SH-SY5Y (cell line): ENCODE measurements at regions not wholly inside any gene's neighbourhood (a gene's known extent, or its start where the extent isn't known, plus 50 kb on each side); places are given as distances from the start of the nearest gene placed in this dataset.

Source experiments
- GATA2 ChIP-seq: IDR thresholded peaks from 2 replicates; pipeline ENCODE4 v1.6.1; 2011; ENCODE audit warnings: mild to moderate bottlenecking, low read depth, low read length
- GATA3 ChIP-seq: IDR thresholded peaks from 2 replicates; pipeline ENCODE4 v1.6.1; 2011; ENCODE audit warnings: low read depth, mild to moderate bottlenecking, low read length, moderate library complexity

- no peak for TF ChIP-seq GATA3
- no peak for TF ChIP-seq GATA2
Measured at GRCh38 chr18:75868031-75868430, 440.5 kb upstream of the SMIM21 start.

GRCh38 chr18:75865639-75866038 lies 438.1 kb upstream of the SMIM21 start:
- TF ChIP-seq GATA3 (no peak), GATA2 (no peak)

- TF ChIP-seq GATA2 (no peak), GATA3 (no peak)
Measured at GRCh38 chr18:75864816-75865215, 437.3 kb upstream of the SMIM21 start.

GRCh38 chr18:75863696-75864095 lies 436.2 kb upstream of the SMIM21 start:
- TF ChIP-seq GATA3 (no peak), GATA2 (no peak)

GRCh38 chr18:75862458-75862857 lies 435.0 kb upstream of the SMIM21 start:
- TF ChIP-seq GATA3 (no peak), GATA2 (no peak)

GRCh38 chr18:75860166-75860565 lies 432.7 kb upstream of the SMIM21 start:
- TF ChIP-seq GATA3 (no peak), GATA2 (no peak)

- TF ChIP-seq GATA3, result no peak
- TF ChIP-seq GATA2, result no peak
Measured at GRCh38 chr18:75859533-75859932, 432.0 kb upstream of the SMIM21 start.

GRCh38 chr18:75858754-75859153 lies 431.3 kb upstream of the SMIM21 start:
- no peak for TF ChIP-seq GATA3
- TF ChIP-seq GATA2, result no peak

GRCh38 chr18:75857558-75857957 lies 430.1 kb upstream of the SMIM21 start:
- TF ChIP-seq GATA3 (no peak), GATA2 (no peak)

- TF ChIP-seq GATA3 (no peak), GATA2 (no peak)
Measured at GRCh38 chr18:75854808-75855207, 427.3 kb upstream of the SMIM21 start.

GRCh38 chr18:75854174-75854573 lies 426.7 kb upstream of the SMIM21 start:
- TF ChIP-seq GATA2 (no peak), GATA3 (no peak)

- no peak for TF ChIP-seq GATA2
- TF ChIP-seq GATA3, result no peak
Measured at GRCh38 chr18:75846321-75846720, 418.8 kb upstream of the SMIM21 start.

GRCh38 chr18:75845413-75845812 lies 417.9 kb upstream of the SMIM21 start:
- TF ChIP-seq GATA3 (no peak), GATA2 (no peak)

GRCh38 chr18:75844146-75844545 lies 416.6 kb upstream of the SMIM21 start:
- TF ChIP-seq GATA2 (no peak), GATA3 (no peak)

- no peak for TF ChIP-seq GATA2
- no peak for TF ChIP-seq GATA3
Measured at GRCh38 chr18:75840131-75840530, 412.6 kb upstream of the SMIM21 start.

- no peak for TF ChIP-seq GATA2
- no peak for TF ChIP-seq GATA3
Measured at GRCh38 chr18:75839041-75839440, 411.5 kb upstream of the SMIM21 start.
